ENCODE measurements at regions not wholly inside any gene's neighbourhood (a gene's known extent, or its start where the extent isn't known, plus 50 kb on each side); places are given as distances from the start of the nearest gene placed in this dataset.

DNA sequence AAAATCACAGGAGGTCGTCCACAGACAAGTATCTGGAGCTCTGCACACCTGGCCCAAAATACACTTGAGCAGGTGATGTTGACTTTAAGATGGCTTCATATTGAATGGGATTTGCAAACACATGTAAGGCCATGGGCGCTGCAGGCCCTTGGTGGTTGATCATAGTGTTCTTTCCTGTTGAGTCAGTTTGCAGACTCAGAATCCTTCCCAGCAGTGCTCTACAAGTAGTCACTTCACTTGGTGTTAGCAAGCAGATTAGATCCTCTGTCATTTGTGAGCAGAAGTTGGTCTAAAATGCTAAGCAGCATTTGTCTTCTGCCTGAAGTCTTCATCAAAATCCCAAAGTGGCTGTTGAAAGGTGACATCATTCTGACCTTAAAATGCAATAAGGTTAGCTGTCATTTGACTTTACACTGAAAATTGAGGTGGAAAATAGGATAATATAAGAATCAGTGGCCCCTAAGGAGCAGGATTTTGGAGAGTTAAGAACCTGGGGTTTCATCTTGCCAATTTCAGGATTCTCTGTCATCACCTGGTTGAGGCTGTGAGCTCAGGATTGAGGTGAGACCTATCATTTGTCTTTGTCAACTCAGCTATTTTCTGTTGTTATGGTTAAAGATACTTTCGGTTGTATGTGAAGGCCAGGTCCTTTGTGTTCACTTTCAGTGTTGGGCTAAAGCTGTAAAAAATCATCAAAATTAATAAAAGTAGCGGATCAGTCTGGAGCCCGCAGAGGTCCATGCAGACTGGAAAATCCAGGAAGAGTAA is 114.5 kb downstream of the LRRC70 start:
- Histone ChIP-seq H3K4me1 (no peaks in the 10 kb centered on the region), H3K9me3 (no peaks in the 10 kb centered on the region), H3K9ac (ENCODE audit: low read depth in 2 of 2, low read length in 2 of 2) (no peak overlapping the region), H3K27ac (no peak overlapping the region), H3K27me3 (no peaks in the 10 kb centered on the region), H3K36me3 (no peaks in the 10 kb centered on the region), H3K4me3 (no peak overlapping the region)
- intact Hi-C loops (cut with DNase I): no loop called here
- no peak for DNase-seq
- no peak for TF ChIP-seq CTCF (IDR thresholded peaks at IDR 0.05)

DNA sequence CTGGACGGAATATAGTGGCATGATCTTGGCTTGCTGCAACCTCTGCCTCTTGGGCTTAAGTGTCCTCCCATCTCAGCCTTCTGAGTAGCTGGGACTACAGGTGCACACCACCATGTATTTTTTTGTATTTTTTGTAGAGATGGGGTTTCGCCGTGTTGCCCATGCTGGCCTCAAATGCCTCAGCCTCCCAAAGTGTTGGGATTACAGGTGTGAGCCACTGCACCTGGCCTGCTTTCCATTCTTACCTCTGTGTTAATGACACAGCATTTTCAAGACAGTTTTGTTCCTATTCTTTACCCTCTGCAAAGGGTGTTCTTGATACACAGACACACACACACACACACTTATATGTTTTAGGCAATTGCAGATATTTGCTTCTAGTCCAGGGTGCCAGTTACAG is 113.3 kb downstream of the LRRC70 start:
- Histone ChIP-seq H3K4me3 (no peak overlapping the region), H3K27ac (no peak overlapping the region), H3K9ac (ENCODE audit: low read depth in 2 of 2, low read length in 2 of 2) (no peak overlapping the region), H3K27me3 (no peaks in the 10 kb centered on the region), H3K9me3 (no peaks in the 10 kb centered on the region), H3K36me3 (no peaks in the 10 kb centered on the region), H3K4me1 (no peaks in the 10 kb centered on the region)
- intact Hi-C loops (cut with DNase I): no loop called here
- no peak for TF ChIP-seq CTCF (IDR thresholded peaks at IDR 0.05)
- DNase-seq: no peak

GRCh38 chr5:62690421-62690820 is 111.8 kb downstream of the LRRC70 start:
- H3K27ac ChIP-seq: no peak overlapping the region
- no peak for TF ChIP-seq CTCF (IDR thresholded peaks at IDR 0.05)

GRCh38 chr5:62689599-62690368 is 111.2 kb downstream of the LRRC70 start:
- Histone ChIP-seq H3K4me1 (no peaks in the 10 kb centered on the region), H3K36me3 (no peaks in the 10 kb centered on the region), H3K9me3 (no peaks in the 10 kb centered on the region), H3K27me3 (no peaks in the 10 kb centered on the region), H3K4me3 (no peak overlapping the region), H3K27ac (no peak overlapping the region), H3K9ac (ENCODE audit: low read depth in 2 of 2, low read length in 2 of 2) (no peak overlapping the region)
- intact Hi-C loops (cut with DNase I): no loop called here
- no peak for TF ChIP-seq CTCF (IDR thresholded peaks at IDR 0.05)
- no peak for DNase-seq

More at GRCh38 chr5:62690421-62690820, 111.8 kb downstream of the LRRC70 start:
- Histone ChIP-seq H3K9me3 (no peaks in the 10 kb centered on the region), H3K9ac (ENCODE audit: low read depth in 2 of 2, low read length in 2 of 2) (no peak overlapping the region), H3K27me3 (no peaks in the 10 kb centered on the region), H3K36me3 (no peaks in the 10 kb centered on the region), H3K4me3 (no peak overlapping the region), H3K4me1 (no peaks in the 10 kb centered on the region)
- no peak for DNase-seq
- intact Hi-C loops (cut with DNase I): no loop called here

- no peak for DNase-seq
- no peak for TF ChIP-seq CTCF (IDR thresholded peaks at IDR 0.05)
- Histone ChIP-seq H3K9me3 (no peaks in the 10 kb centered on the region), H3K4me1 (no peaks in the 10 kb centered on the region), H3K4me3 (no peak overlapping the region), H3K27me3 (no peaks in the 10 kb centered on the region), H3K9ac (ENCODE audit: low read depth in 2 of 2, low read length in 2 of 2) (no peak overlapping the region), H3K36me3 (no peaks in the 10 kb centered on the region), H3K27ac (no peak overlapping the region)
- intact Hi-C loops (cut with DNase I): no loop called here
These were observed 108.1 kb downstream of the LRRC70 start for GRCh38 chr5:62686692-62687091.

Data from colonic mucosa (tissue), 4 donors.